Transverse colon (tissue), 4 donors: ENCODE measurements at regions not wholly inside any gene's neighbourhood (a gene's known extent, or its start where the extent isn't known, plus 50 kb on each side); places are given as distances from the start of the nearest gene placed in this dataset.

Source experiments
- EP300 ChIP-seq: sonication (generic); formaldehyde crosslinking; IDR thresholded peaks from one replicate; pipeline ENCODE4 v1.6.1; 2017; ENCODE audit warnings: antibody characterized with exemption, low read depth
- POLR2A ChIP-seq: fragments of 450-650 bp; IDR thresholded peaks from one replicate; pipeline ENCODE4 v1.6.1; 2016; ENCODE audit warnings: antibody characterized with exemption, mild to moderate bottlenecking, moderate library complexity
- POLR2AphosphoS5 ChIP-seq, 3 donors: sonication (generic); formaldehyde crosslinking; IDR thresholded peaks; one replicate each; pipeline ENCODE4 v1.6.1; 2016; ENCODE audit warnings: antibody characterized with exemption in 3 of 3
- TF ChIP-seq, protein P1 (sequence below), 5 experiments: fragments of 200-600 bp in 3 of 5; fragments of 450-650 bp in 2 of 5; sonication (generic) in 3 of 5; IDR thresholded peaks; 1 replicate in 2 of 5; 2 replicates in 3 of 5; pipeline ENCODE4 v1.5.1; 2016 to 2017; ENCODE audit warnings: antibody characterized with exemption in 5 of 5, inconsistent platforms in 3 of 5, mild to moderate bottlenecking in 2 of 5, moderate library complexity in 1 of 5

GRCh38 chr7:116354546-116355423 lies 144.4 kb downstream of the TES start:
- TF ChIP-seq, protein P1, sequence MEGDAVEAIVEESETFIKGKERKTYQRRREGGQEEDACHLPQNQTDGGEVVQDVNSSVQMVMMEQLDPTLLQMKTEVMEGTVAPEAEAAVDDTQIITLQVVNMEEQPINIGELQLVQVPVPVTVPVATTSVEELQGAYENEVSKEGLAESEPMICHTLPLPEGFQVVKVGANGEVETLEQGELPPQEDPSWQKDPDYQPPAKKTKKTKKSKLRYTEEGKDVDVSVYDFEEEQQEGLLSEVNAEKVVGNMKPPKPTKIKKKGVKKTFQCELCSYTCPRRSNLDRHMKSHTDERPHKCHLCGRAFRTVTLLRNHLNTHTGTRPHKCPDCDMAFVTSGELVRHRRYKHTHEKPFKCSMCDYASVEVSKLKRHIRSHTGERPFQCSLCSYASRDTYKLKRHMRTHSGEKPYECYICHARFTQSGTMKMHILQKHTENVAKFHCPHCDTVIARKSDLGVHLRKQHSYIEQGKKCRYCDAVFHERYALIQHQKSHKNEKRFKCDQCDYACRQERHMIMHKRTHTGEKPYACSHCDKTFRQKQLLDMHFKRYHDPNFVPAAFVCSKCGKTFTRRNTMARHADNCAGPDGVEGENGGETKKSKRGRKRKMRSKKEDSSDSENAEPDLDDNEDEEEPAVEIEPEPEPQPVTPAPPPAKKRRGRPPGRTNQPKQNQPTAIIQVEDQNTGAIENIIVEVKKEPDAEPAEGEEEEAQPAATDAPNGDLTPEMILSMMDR (IDR thresholded peaks at IDR 0.05) = no peak
- no peak for TF ChIP-seq POLR2A
- no peak for TF ChIP-seq EP300
- peak; percentile 25 to 40 (median 26) for TF ChIP-seq POLR2AphosphoS5 (IDR thresholded peaks at IDR 0.05)
